NCI-H526 treated with DMSO at 0.1 percent for 48 hours (cell line): ENCODE measurements at regions not wholly inside any gene's neighbourhood (a gene's known extent, or its start where the extent isn't known, plus 50 kb on each side); places are given as distances from the start of the nearest gene placed in this dataset.

ENCODE experiments used
- DNase-seq: peaks from one replicate; lab custom pipeline; 2025; lab: John Stamatoyannopoulos, UW

DNA sequence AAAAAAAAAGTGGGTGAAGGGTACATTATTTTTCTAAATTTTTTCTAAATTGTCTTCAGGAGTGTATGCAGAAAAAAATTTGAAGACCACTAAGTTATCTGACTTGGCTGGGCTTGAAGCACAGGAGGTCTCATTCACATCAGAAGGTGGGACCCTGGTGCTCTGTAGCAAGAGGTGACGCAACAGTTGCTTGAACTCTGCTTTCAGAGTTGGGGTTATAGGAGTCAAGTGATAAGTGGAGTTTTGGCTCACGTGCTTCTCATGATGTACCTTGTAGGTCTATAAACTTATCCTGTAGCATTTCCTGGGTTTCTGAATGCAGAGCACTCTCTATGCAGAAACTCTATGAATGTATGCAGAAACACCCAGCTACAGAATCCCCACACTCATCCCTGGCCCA, 58.5 kb upstream of the FOXC1 start:
- no peak for DNase-seq

DNA sequence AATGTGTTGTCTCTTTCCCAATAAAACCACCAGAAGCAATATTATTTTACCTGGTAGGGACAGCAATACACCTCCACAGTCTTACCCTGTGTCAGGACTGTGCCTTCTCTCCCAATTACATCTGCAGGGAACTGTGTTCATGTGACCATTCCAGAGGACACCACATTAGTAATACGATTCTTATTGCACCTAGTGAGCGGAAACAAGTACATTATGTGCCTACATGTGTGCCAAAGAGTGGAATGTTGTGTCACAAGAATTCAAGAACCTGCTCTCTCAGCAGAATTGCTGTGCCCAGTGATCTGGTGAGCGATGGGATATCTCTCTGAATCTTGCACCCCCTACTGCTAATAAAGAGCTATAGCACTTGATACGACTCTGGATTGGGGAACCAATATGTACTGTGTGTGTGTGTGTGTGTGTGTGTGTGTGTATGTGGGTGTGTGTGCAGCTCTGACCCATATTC, 57.4 kb upstream of the FOXC1 start:
- no peak for DNase-seq

DNA sequence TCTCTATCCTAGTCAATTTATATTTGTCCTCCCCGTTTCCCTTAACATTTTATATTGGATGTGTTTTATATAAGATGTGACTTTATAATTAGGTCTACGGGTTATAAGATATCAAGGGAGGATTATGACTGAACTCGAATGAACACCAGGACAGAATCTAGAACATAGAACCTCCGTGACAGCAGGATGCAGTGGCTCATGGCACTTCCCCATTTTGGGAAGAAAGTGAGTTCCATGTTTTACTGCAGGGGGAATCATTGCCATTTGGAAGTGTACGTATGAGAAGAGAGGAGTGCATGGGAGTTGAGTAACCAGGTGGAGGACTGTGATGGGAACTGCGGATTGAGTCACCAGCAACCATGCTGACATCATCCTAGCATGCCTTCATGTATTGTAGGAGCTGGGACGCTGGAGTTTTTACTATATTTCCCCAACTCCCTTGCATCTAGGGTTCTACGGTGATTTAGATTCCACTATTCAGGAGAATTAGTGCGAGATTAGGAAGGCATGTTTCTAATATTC, 56.1 kb upstream of the FOXC1 start:
- no peak for DNase-seq

DNA sequence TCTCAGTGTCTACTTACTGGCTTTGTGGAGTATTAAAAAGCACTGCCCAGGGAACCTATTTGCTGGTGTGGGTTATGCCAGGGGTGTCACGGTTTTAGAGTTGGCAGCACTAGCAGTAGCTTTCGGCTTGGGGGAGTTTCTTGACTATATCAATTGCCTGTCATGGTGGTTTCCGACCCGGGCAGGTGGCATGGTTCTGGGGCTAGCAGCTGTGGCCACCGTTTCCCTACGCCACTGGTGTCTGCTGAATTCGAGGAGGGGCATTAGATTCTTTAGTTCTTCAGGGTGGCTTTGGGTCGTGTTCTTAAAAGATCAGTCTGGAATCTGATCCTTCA, 55.6 kb upstream of the FOXC1 start:
- no peak for DNase-seq

DNA sequence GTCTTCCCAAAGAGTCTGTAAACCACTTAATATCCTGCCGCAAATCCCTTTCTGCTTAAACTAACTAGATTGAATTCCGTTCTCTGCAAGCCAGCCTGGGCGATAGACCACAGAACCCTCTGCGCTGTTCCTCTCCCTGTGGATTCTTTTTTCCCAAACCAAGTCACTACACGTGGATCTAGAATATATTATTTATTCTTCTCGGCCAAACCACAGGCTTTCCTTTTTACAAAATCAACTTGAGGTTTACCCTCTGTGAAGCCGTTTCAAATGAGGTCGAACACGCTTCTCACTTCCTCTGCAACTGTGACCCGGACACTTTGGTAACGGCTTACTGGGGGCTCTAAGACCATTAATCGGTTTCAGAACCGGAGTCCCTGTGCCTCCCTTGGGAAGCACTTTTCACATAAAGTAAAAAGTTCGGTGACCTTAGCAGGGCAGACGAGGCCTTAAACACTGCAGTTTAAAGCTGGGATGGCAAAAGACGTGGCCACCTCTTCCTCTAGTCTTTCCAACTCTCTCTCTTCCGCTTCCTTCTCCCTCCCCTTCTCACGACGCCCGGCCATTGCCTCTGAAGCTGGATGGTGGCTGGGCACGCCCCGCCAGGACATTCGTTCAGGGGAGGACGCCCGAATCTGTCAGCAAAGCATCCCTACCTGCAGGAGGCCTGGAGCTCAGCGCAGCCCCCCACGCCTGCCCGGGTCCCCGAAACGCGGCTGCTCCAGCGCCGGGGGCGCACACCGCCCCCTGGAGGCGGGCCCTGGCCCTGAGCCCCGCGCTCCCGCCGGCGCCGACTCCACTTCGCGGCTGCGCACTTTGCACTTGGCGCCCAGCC, 55.0 kb upstream of the FOXC1 start:
- DNase-seq: no peak

DNA sequence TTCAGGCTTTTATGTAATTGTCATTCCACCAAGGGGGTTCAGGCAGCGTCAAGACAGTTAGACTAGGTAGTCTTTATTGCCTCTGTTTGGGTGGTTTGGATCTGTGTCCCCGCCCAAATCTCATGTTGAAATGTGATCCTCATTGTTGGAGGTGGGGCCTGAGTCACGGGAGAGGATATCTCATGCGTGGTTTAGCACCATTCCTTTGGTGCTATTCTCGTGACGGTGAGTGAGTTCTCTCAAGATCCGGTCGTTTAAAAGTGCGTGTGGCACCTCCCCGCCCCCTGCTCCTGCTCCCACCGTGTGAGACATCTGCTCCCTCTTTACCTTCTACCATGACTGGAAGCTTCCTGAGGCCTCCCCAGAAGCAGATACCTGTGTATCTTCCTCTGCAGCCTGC, 51.3 kb upstream of the FOXC1 start:
- DNase-seq: no peak
